Activated CD4-positive, CD25-positive, alpha-beta regulatory T cell treated with anti-CD3 and anti-CD28 coated beads, Interleukin-2, amount 50 U/mL, for 72 hours (primary cell): ENCODE measurements at regions not wholly inside any gene's neighbourhood (a gene's known extent, or its start where the extent isn't known, plus 50 kb on each side); places are given as distances from the start of the nearest gene placed in this dataset.
"Not testable (repeated sequence)": the region's sequence is repeated elsewhere in the genome, so short reads cannot be mapped to it uniquely, and the experiment has no call there.

Experiments
- DNase-seq: peaks from one replicate; pipeline ENCODE4 v3.0.0; 2021

DNA sequence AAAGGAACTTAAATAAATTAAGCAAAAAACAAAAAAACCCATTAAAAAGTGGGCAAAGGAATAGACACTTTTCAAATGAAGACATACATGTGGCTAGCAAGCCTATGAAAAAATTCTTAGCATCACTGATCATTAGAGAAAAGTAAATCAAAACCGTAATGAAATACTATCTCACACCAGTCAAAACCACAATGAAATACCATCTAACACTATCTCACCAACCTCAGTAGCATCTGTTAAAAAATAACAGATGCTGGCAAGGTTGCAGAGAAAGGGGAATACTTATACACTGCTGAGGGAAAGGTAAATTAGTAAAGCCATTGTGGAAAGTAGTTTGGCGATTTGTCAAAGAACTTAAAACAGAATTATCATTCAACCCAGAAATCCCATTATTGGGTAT, 381.1 kb downstream of the FLRT2 start:
- no peak for DNase-seq

DNA sequence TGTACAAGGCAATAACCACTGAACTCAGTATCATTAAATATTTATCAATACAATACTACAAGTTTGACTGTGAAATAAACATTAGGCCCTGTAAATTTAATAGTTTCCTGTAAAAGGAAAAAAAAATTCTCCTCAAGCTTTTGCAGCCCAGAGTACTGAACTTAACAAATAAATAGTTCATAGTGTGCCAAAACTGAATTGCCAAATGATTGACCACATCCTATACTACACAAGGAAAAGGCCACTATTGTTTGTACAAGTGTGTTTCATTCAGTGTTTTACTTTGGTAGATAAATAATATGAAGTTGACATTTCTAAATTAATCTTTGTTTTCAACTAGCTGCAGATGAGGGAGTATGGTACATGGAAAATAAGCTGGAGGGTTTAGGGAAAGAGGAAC, 379.6 kb downstream of the FLRT2 start:
- no peak for DNase-seq

DNA sequence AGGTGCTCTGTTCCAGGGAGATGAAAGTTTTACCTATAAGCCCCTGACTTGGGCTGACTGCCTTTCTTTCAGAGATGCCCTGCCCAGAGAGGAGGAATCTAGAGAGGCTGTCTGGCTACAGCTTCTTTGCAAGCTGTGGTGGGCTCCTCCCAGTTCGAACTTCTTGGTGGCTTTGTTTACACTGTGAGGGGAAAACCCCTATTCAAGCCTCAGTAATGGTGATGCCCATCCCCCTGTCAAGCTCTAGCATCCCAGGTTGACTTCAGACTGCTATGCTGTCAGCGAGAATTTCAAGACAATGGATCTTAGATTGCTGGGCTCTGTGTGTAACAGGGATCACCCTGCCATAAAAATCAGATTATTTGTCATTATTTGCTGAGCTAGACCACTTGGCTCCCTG, 377.6 kb downstream of the FLRT2 start:
- no peak for DNase-seq

DNA sequence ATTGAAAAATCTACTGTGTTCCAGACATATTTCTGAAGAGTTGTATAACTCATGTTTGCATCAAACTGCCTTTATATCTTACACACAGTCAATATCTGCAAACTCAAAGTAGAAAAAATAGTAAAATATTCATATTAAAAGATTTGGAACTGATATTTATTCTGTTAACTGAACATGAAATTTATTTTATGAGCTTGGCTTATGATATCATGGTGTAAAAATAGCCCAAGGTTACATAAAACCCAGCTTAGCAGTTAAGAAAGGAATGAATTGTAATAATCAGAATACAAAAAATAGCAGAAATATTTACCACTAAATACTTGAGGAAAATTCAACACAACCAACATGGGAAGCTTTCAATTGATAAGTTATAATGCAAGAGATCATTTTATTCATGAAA, 367.9 kb downstream of the FLRT2 start:
- no peak for DNase-seq

DNA sequence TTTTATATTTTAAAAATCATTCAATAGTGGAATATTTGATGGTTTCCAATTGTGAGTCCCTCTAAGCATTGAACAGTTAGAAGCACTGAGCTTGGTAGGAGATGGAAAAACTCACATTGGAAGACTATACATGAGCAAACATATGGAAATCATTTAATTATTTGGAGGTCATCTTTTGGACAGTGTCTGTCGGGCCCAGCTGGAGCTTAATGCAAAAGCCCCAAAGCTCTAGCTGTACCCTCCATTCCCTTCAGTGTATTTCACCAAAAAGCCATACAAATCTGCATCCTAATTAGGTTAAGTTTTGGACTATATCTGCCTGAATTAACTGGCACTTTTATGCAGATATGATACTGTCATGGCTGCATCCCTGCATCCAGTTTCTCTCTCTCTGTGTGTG, 365.7 kb downstream of the FLRT2 start:
- no peak for DNase-seq

DNA sequence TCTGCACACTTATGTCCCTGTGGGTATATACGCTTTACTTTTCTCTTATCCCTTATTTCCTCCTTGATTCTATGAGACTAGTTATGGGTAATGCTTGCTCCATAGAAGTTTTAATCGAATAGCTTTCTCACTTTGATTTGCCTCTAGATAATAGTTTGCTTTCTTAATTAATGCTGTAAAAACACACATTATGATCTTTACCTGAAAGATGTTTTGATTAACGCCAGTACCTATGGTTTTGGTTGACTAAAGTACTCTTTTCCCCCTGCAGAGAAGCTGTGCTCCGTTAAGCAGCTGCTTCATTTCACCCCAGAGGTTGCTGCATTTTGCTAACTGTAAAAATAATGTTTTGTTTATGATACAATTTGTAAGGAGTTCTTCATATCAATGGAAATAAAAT, 362.3 kb downstream of the FLRT2 start:
- DNase-seq = no peak

DNA sequence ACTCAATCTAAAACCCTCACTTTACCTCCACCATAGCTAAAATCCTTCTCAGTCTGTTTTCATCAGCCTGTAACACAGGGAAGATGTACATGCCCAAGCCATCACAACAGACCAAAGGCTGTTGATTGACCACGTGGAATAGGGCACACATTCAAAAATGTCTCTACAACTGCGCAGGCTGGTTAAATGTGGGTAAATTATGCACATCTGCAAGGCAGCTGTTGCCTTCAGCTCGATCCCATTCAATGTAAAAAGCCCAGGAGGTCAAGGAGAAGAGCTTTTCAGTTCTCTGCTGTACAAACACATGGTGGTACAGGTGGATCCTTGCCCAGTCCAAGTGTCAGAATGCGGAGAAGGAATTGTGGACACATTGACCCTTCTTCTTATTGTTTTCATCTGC, 354.0 kb downstream of the FLRT2 start:
- no peak for DNase-seq

DNA sequence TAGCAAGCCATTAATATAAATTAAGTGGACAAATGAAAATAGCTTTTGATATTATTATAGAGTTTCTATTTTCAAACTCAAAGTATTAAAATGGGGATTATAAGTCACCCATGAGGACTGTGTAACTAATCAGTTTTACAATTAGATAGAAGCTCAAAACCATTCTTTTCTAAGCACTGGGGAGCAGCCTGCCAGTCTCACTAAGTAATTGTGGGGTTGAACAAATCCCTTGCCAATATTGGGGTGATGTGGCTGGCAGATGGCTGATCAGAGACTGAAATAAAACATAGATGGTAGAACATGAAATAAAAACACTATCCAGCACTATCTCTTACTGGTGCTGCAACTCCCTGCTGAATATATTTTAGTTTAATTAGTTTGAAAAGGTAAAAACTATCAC, 353.2 kb downstream of the FLRT2 start:
- no peak for DNase-seq

DNA sequence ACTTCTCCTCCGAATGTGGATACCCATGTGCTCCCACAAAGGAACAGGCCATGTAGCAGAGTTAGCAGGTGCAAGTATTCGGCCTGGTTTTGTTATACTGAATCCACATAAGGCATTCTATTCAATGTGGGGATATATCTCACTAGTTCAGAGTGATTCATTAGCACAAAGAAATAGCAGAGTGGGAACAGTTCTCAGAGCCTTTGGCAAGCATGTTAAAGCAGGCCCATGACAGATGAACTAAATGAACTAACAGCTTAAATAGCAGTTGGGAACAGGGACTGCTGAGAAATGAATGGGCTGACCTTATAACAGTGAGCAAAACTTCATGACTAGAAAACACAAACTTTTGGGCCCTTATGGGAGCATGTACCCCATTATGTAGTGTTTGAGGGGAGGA, 352.0 kb downstream of the FLRT2 start:
- DNase-seq = no peak

DNA sequence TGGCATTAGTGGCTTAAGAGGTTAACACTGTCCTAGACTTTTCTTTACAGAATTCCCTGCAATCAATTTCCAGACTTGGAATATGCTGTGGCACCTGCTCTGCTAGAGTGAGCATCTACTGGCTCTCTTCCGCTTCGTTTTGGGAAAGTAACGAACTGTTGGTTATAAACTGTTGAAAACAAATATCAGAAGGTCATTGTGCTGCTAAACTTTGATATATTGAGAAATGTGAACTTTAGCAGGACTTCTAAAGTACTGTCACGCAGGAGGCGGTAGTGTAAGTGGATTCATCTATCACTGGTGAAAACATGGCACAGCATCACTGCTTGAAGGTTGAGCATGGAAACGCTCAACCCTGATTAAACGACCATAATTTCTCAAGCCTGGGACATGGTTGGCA, 348.9 kb downstream of the FLRT2 start:
- no peak for DNase-seq

DNA sequence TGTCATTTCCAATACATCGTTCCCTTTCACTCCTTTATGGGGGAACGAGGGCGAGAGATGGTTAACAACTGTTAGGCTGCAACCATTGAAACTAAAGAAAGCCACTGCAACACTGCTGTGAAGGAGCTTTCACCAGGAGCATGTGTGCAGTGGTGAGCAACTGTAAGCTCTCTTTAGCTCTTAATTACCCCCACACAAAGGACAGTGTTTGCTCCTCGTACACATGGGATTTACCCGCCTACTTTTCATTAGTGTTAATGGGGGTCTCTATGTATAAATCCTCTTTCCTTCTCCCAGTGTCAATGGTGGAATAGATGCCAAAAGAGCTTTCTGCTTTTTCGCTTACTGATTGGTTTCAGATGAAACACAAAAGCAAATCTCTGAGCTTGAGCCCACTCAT, 343.1 kb downstream of the FLRT2 start:
- DNase-seq = no peak

DNA sequence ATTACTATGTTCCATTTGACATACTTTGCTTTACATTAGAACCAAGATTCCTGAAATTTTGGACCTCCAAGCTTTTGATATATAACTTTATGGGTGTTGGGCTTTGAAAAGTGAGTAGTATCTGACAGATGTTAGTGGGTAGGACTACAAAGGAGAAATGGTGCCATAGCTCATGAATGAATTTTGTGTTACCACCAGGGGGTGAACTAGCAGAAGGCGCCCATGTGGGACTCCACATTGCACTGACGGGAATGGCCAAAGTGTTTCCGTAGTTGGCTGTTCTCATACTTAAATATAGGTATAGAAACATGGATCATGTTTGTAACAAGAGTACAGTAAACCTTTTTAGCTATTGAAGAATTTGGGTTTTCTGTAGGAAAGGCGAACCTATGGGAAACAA, 337.5 kb downstream of the FLRT2 start:
- DNase-seq = no peak

DNA sequence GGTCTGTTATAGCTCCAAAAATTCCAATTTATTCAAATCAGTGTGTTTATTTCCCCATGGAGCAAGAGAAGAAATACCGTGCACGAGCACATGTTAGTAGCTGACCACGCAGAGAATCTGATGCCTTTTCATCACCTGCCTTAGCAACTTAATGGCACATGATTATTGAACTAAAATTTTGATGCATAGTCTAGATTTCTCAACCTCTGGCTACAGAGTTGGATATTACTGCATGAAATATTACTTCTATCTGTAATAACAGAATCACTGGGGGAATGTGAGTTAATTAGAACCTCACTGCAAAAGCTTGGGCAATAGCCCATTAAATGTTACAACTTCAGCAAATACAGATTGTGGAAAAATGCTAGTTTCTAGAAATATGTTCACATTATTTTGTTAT, 335.8 kb downstream of the FLRT2 start:
- no peak for DNase-seq

DNA sequence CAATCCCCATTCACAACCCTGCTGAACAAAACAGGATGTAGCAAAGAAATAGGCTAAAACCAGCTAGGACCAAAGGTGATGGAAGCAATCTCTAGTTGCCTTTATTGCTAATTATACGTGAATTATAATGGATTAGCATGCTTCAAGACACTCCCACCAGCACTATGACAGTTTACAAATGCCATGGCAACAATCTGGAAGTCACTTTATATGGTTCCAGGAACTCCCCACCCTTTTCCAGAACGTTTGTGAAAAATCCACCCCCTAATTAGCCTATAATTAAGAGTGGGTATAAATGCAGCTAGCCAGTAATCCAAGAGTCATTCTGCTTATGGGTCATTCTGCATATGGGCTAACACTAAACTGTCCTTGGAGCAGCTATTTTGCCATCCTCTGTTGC, 328.7 kb downstream of the FLRT2 start:
- DNase-seq = no peak

DNA sequence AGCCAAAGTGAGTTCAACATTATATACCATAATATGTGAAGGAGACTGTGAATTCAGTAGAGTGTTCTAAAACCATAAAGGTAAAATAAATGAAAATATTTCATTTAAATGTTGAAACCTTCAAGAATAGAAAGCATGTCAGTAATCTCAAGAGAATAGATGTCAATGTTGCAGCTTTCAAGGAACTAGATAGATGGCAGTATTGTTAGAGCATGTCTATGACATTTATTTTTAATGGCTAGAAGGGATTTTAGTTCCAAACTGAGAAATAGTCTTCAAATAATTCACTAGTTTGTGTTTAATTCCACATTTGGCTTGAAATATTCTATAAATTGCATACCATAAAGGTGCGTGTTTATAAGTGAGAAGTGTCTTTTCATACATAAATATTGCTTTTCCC, 326.5 kb downstream of the FLRT2 start:
- no peak for DNase-seq

DNA sequence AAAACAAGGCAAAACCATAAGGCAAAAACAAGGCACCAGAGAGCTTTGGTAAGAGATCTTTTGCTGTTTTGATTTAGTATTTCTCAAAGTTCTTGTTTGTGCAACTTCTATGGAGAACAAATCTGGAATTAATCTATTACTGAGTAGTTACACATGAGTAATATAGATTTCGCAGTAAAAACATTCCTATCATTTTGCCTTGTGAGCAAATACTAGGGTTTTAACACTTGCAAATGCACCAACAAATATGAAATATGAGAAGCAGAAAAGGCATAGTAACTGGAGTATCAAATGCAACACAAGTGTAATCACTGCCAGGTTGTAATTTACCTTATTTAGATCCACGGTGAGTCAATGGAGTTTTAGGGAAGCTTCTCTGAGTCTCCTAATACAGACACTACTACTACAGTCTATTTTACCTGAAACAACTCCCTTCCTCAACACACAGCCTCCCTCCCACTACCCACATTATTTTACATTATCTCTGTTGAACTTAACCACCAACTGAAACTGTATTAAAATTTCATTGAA, 324.1 kb downstream of the FLRT2 start:
- no peak for DNase-seq

DNA sequence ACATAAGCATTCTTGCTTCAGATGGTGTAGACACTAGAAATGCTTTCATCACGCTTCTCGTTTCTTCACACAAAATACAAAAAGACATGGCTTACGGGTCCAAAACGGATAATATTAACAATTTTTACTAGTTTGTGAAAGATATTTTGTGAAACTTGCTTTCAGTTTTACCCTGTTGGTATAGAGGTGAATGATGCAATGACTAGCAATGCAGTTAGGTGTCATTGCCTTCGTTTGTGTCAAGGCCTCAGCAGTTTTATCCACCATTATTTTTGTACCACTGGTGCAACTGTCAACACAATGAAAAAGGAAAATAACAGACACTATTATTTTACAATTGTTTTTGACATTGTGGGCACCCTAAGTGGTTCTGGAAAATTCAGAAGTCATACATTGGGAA, 323.0 kb downstream of the FLRT2 start:
- DNase-seq = no peak

DNA sequence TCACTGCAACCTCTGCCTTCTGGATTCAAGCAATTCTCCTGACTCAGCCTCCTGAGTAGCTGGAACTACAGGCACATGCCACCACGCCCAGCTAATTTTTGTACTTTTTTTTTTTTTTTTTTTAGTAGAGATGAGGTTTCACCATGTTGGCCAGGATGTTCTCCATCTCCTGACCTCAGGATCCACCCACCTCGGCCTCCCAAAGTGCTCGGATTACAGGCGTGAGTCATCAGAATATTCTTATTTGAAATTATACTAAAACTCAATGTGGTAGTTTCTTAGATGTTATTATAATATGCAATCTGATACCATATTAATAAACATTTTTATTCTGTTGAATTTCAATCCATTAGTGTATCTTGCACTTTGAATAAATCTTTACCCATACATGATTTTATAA, 322.2 kb downstream of the FLRT2 start:
- not testable (repeated sequence) for DNase-seq

DNA sequence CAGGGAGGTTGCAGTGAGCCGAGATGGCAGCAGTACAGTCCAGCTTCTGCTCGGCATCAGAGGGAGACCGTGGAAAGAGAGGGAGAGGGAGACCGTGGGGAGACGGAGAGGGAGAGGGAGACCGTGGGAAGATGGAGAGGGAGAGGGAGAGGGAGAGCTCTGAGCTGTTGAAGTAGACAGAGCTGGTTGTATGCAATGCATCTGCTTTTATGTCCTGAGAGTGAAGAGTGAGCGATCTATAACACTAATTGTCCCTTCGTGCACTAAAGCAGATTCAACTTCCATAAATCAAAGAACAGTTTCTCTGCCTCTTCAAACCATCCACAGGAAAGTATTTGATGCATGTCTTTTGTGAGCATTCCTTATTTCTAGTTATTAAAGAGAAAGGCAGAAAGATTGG, 300.6 kb downstream of the FLRT2 start:
- DNase-seq = not testable (repeated sequence)

DNA sequence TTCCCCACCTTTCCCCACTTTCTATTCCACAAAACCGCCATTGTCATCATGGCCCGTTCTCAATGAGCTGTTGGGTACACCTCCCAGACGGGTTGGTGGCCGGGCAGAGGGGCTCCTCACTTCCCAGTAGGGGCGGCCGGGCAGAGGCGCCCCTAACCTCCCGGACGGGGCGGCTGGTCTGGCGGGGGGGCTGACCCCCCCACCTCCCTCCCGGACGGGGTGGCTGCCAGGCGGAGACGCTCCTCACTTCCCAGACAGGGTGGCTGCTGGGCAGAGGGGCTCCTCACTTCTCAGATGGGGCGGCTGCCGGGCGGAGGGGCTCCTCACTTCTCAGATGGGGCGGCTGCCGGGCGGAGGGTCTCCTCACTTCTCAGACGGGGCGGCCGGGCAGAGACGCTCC, 299.7 kb downstream of the FLRT2 start:
- DNase-seq = not testable (repeated sequence)

DNA sequence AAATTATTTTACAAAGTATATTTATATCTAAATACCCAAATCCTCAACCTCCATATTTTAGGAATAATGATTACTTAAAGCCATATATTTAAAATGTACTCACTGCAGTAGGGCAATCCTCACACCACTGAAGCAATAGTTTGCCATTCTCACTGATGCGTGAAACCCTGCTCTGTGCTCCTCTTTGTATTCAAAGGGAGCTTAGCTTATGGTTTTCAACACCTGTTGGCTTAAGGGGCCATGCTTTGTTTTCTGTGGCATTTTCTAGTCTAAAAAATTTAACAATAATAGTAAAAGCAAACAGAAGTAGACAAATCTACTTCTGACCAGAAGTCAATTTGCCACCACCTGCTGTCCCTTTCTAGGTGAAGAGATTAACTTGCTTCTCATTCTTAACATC, 294.6 kb downstream of the FLRT2 start:
- no peak for DNase-seq

DNA sequence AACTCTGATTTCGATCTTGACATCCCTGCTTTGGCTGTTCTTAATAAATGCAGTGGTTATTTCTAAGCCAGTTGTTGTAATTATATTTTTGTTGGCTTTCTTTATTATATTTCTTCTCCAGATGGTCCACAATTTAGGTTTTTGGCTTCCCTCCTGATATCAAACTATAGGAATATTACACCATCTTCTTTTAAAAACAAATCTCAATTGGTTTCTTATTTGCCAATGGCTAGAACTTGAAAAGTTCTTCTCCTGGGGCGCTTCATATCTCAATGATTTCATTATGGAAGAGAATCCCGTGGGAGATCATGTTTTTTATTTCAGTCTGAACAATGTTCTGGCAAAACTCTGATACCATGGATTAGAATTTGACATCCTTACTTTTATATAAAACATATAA, 292.3 kb downstream of the FLRT2 start:
- no peak for DNase-seq

DNA sequence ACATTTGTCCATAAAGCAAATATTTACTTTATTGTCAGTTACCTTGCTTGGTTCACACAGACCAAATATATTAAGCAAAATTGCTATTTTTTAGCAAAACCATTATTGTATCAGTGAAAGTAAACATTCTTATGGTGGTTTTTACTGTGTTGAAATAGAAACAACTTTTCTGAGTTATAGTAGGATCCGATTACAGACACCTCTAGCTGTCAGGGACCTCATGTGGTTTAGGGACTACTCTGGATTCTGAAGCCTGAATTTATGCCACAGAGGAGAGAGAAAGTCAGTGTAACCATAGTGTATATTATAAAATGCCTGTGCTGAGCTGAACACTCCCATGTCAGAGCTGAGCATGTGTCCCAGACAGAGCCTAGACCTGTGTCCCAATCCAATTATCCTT, 287.5 kb downstream of the FLRT2 start:
- DNase-seq = no peak

DNA sequence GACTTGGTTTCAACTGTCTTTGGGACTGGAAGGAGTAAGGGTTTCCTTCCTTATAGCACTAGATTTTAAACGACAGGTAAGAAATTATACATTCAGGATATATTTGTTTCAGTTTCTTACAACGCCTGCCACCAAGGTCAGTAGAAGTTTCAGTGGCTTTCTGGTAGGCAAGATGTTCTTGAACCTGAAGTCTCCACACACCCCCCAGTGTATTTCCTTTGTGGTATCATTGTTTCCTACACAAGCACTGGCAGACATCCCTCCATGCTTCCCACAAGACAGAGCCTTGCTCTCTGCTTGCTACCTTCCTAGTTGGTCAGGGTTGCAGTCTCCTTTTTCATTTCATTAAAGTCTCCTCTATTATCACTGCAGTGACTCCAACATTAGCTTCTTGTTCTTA, 283.1 kb downstream of the FLRT2 start:
- DNase-seq = no peak

DNA sequence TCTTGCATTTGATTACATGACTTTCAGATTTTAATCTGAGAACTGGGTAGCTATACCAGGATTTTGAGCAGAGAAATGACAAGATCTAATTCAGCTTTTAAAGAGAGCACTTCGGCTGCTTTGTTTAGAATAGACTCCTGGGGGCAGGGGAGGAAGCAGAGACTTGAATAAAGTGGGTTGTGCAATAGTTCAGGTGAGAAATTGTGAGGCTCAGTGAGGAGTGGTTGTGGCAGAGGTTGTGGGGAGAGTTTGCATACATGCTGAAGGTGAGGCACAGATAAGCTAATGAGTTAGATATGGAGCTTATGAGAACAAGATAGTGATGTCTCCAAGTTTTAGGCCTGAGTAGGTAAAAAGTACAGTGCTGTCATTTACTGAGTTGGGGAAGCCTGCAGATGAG, 281.4 kb downstream of the FLRT2 start:
- no peak for DNase-seq

DNA sequence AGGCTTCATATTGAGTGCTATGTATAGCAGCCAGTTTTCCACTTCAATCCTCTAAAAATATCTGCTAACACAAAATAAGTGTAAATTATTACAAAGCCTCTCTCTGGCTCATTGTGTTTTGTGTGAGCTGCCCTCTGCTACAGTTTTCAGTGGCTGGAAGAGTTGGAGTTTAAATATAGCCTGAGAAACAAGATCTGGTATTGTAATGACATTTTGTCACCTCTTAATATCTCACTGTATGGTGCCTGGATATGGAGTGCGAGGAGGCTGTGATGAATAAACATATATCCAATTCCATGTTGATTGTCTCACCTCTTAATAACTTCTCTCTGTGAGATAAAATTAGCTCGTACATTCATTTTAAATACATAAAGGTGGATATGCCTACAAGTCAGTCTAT, 269.7 kb downstream of the FLRT2 start:
- no peak for DNase-seq
